ENCODE measurements at regions not wholly inside any gene's neighbourhood (a gene's known extent, or its start where the extent isn't known, plus 50 kb on each side); places are given as distances from the start of the nearest gene placed in this dataset.

- peak; percentile 23 for TF ChIP-seq CTCF (IDR thresholded peaks at IDR 0.05; ENCODE audit: borderline replicate concordance, extremely low read depth, insufficient read depth)
- FAIRE-seq: no peak
These were observed 69.7 kb upstream of the SULT1C3 start for GRCh38 chr2:108169982-108170625.

GRCh38 chr2:108171657-108172056 is 68.1 kb upstream of the SULT1C3 start:
- FAIRE-seq (no peak), DNase-seq (no peak)
- Histone ChIP-seq H3K9ac (ENCODE audit: low read length in 3 of 3) (no peak overlapping the region), H3K27ac (ENCODE audit: low read depth in 2 of 2, low read length in 2 of 2) (no peak overlapping the region), H3K4me1 (ENCODE audit: control insufficient read depth in 2 of 3, insufficient read depth in 2 of 3, low read depth in 1 of 3, low read length in 3 of 3) (no peaks in the 10 kb centered on the region), H3K9me3 (ENCODE audit: control insufficient read depth in 2 of 3, insufficient read depth in 1 of 3, low read length in 3 of 3) (no peaks in the 10 kb centered on the region), H3K27me3 (ENCODE audit: control insufficient read depth, insufficient read depth, low read length) (no peaks in the 10 kb centered on the region), H3K4me3 (ENCODE audit: low read length in 3 of 3) (no peak overlapping the region), H3K36me3 (ENCODE audit: control insufficient read depth in 2 of 3, insufficient read depth in 3 of 3, low read length in 3 of 3) (peaks cover 0 to 5% (median 0%) of the 10 kb centered on the region in 3 donors)
- intact Hi-C loops (cut with DNase I): no loop called here
- no peak for TF ChIP-seq CTCF (IDR thresholded peaks at IDR 0.05; ENCODE audit: borderline replicate concordance, extremely low read depth, insufficient read depth)

More at GRCh38 chr2:108169982-108170625, 69.7 kb upstream of the SULT1C3 start:
- H3K9ac ChIP-seq (ENCODE audit: low read length in 3 of 3): no peak overlapping the region
- intact Hi-C loops (cut with DNase I): no loop called here
- H3K27ac ChIP-seq (ENCODE audit: low read depth in 2 of 2, low read length in 2 of 2): no peak overlapping the region
- H3K36me3 ChIP-seq (ENCODE audit: control insufficient read depth in 2 of 3, insufficient read depth in 3 of 3, low read length in 3 of 3): peaks cover 0 to 5% (median 0%) of the 10 kb centered on the region in 3 donors
- DNase-seq: peak in 2 of 5 donors; percentile 49 to 78
- no peaks in the 10 kb centered on the region for H3K9me3 ChIP-seq (ENCODE audit: control insufficient read depth in 2 of 3, insufficient read depth in 1 of 3, low read length in 3 of 3)
- no peaks in the 10 kb centered on the region for H3K27me3 ChIP-seq (ENCODE audit: control insufficient read depth, insufficient read depth, low read length)
- no peak overlapping the region for H3K4me3 ChIP-seq (ENCODE audit: low read length in 3 of 3)
- H3K4me1 ChIP-seq (ENCODE audit: control insufficient read depth in 2 of 3, insufficient read depth in 2 of 3, low read depth in 1 of 3, low read length in 3 of 3): no peaks in the 10 kb centered on the region

- H3K4me3 ChIP-seq (ENCODE audit: low read length in 3 of 3): no peak overlapping the region
- DNase-seq (no peak), FAIRE-seq (no peak)
- intact Hi-C loops (cut with DNase I): no loop called here
- no peaks in the 10 kb centered on the region for H3K36me3 ChIP-seq (ENCODE audit: control insufficient read depth in 2 of 3, insufficient read depth in 3 of 3, low read length in 3 of 3)
- no peak for TF ChIP-seq CTCF (IDR thresholded peaks at IDR 0.05; ENCODE audit: borderline replicate concordance, extremely low read depth, insufficient read depth)
- no peak overlapping the region for H3K9ac ChIP-seq (ENCODE audit: low read length in 3 of 3)
- no peak overlapping the region for H3K27ac ChIP-seq (ENCODE audit: low read depth in 2 of 2, low read length in 2 of 2)
- no peaks in the 10 kb centered on the region for H3K4me1 ChIP-seq (ENCODE audit: control insufficient read depth in 2 of 3, insufficient read depth in 2 of 3, low read depth in 1 of 3, low read length in 3 of 3)
- no peaks in the 10 kb centered on the region for H3K27me3 ChIP-seq (ENCODE audit: control insufficient read depth, insufficient read depth, low read length)
- no peaks in the 10 kb centered on the region for H3K9me3 ChIP-seq (ENCODE audit: control insufficient read depth in 2 of 3, insufficient read depth in 1 of 3, low read length in 3 of 3)
These were observed 57.3 kb upstream of the SULT1C3 start for GRCh38 chr2:108182489-108182888.

GRCh38 chr2:108184419-108184818 is 55.3 kb upstream of the SULT1C3 start:
- H3K27ac ChIP-seq (ENCODE audit: low read depth in 2 of 2, low read length in 2 of 2): no peak overlapping the region
- intact Hi-C loops (cut with DNase I): no loop called here
- H3K9ac ChIP-seq (ENCODE audit: low read length in 3 of 3): no peak overlapping the region
- H3K27me3 ChIP-seq (ENCODE audit: control insufficient read depth, insufficient read depth, low read length): no peaks in the 10 kb centered on the region
- H3K9me3 ChIP-seq (ENCODE audit: control insufficient read depth in 2 of 3, insufficient read depth in 1 of 3, low read length in 3 of 3): no peaks in the 10 kb centered on the region
- FAIRE-seq (peak; percentile 63), DNase-seq (peak in 2 of 5 donors; percentile 12 to 37)
- peak; percentile 12 for TF ChIP-seq CTCF (IDR thresholded peaks at IDR 0.05; ENCODE audit: borderline replicate concordance, extremely low read depth, insufficient read depth)
- no peaks in the 10 kb centered on the region for H3K4me1 ChIP-seq (ENCODE audit: control insufficient read depth in 2 of 3, insufficient read depth in 2 of 3, low read depth in 1 of 3, low read length in 3 of 3)
- no peaks in the 10 kb centered on the region for H3K36me3 ChIP-seq (ENCODE audit: control insufficient read depth in 2 of 3, insufficient read depth in 3 of 3, low read length in 3 of 3)
- H3K4me3 ChIP-seq (ENCODE audit: low read length in 3 of 3): no peak overlapping the region

All from kidney (tissue), 13 donors.